Esophagus muscularis mucosa (tissue), 3 donors: ENCODE measurements at regions not wholly inside any gene's neighbourhood (a gene's known extent, or its start where the extent isn't known, plus 50 kb on each side); places are given as distances from the start of the nearest gene placed in this dataset.

Source experiments
- EP300 ChIP-seq: sonication (generic); formaldehyde crosslinking; IDR thresholded peaks from one replicate; pipeline ENCODE4 v1.6.1; 2017; ENCODE audit warnings: antibody characterized with exemption
- TF ChIP-seq, protein P1 (sequence below), 3 experiments: fragments of 200-600 bp in 2 of 3; fragments of 450-650 bp in 1 of 3; sonication (generic) in 2 of 3; IDR thresholded peaks; one replicate each; pipeline ENCODE4 v1.5.1; 2017 to 2019; ENCODE audit warnings: antibody characterized with exemption in 3 of 3, mild to moderate bottlenecking in 2 of 3, moderate library complexity in 1 of 3

DNA sequence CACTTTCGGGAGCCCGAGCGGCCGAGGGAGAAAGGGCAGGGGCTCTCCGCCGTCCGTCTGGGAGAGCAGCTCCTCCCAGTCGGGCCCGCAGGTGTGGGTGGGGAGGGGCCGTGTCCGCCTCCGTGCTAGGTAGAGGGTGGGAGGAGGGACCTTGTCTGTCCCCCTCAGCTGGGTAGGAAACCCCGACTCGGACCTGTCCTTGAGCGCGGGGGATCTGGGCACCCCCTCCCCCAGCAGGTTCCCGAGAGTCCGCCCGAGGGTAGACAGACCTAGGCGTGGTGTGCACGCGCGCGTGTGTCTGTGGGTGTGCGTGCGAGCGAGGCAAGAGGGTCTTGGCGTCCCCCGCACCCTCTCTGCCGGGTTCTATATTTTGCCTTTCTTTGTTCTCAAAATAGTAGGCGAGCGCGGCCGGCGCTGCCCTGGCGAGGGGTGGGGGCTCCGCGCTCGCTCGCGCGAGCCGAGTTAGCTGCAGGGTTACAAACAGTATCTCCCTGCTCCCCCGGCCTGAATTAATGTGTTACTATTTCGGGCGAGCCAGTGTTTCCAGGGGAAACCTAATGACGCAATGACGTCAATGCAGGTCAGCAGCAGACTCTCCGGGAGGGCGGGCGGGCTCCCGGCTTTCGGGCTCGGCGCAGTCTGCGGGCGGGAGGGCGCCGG lies 73.9 kb upstream of the LEP start:
- TF ChIP-seq, protein P1, sequence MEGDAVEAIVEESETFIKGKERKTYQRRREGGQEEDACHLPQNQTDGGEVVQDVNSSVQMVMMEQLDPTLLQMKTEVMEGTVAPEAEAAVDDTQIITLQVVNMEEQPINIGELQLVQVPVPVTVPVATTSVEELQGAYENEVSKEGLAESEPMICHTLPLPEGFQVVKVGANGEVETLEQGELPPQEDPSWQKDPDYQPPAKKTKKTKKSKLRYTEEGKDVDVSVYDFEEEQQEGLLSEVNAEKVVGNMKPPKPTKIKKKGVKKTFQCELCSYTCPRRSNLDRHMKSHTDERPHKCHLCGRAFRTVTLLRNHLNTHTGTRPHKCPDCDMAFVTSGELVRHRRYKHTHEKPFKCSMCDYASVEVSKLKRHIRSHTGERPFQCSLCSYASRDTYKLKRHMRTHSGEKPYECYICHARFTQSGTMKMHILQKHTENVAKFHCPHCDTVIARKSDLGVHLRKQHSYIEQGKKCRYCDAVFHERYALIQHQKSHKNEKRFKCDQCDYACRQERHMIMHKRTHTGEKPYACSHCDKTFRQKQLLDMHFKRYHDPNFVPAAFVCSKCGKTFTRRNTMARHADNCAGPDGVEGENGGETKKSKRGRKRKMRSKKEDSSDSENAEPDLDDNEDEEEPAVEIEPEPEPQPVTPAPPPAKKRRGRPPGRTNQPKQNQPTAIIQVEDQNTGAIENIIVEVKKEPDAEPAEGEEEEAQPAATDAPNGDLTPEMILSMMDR (IDR thresholded peaks at IDR 0.05), result no peak
- TF ChIP-seq EP300, result no peak
